ENCODE measurements at regions not wholly inside any gene's neighbourhood (a gene's known extent, or its start where the extent isn't known, plus 50 kb on each side); places are given as distances from the start of the nearest gene placed in this dataset.

DNA sequence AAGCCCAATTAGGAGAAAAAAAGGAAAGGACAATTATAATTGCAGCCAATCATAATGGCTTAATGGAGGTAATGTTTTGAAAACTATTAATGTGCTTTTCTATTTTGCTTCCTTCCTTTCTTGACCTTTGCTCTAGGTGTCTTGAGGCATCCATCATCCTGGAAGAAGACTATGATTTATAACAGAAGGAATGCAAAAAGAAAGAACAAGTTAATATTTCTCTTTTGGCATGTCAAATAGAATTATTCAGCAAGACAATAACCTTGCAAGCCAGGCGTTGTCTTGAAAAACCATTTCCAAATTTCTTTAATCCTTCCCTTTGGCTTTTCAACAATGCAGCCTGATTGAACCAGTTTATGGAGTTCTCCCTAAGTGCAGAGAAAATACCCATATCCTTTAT lies 107.7 kb upstream of the USP24 start (continued):
- no peak for TF ChIP-seq RORA (CRISPR knock-in tag; IDR thresholded peaks at IDR 0.05)
- TF ChIP-seq, protein P1, sequence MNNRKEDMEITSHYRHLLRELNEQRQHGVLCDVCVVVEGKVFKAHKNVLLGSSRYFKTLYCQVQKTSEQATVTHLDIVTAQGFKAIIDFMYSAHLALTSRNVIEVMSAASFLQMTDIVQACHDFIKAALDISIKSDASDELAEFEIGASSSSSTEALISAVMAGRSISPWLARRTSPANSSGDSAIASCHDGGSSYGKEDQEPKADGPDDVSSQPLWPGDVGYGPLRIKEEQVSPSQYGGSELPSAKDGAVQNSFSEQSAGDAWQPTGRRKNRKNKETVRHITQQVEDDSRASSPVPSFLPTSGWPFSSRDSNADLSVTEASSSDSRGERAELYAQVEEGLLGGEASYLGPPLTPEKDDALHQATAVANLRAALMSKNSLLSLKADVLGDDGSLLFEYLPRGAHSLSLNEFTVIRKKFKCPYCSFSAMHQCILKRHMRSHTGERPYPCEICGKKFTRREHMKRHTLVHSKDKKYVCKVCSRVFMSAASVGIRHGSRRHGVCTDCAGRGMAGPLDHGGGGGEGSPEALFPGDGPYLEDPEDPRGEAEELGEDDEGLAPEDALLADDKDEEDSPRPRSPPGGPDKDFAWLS (CRISPR knock-in tag; IDR thresholded peaks at IDR 0.05; ENCODE audit: borderline replicate concordance): no peak
- TF ChIP-seq ZFP62 (CRISPR knock-in tag; IDR thresholded peaks at IDR 0.05): no peak
- TF ChIP-seq, protein P2, sequence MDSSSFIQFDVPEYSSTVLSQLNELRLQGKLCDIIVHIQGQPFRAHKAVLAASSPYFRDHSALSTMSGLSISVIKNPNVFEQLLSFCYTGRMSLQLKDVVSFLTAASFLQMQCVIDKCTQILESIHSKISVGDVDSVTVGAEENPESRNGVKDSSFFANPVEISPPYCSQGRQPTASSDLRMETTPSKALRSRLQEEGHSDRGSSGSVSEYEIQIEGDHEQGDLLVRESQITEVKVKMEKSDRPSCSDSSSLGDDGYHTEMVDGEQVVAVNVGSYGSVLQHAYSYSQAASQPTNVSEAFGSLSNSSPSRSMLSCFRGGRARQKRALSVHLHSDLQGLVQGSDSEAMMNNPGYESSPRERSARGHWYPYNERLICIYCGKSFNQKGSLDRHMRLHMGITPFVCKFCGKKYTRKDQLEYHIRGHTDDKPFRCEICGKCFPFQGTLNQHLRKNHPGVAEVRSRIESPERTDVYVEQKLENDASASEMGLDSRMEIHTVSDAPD (CRISPR knock-in tag; IDR thresholded peaks at IDR 0.05): no peak
- no peak for TF ChIP-seq FOXJ3 (CRISPR knock-in tag; IDR thresholded peaks at IDR 0.05; ENCODE audit: borderline replicate concordance)

DNA sequence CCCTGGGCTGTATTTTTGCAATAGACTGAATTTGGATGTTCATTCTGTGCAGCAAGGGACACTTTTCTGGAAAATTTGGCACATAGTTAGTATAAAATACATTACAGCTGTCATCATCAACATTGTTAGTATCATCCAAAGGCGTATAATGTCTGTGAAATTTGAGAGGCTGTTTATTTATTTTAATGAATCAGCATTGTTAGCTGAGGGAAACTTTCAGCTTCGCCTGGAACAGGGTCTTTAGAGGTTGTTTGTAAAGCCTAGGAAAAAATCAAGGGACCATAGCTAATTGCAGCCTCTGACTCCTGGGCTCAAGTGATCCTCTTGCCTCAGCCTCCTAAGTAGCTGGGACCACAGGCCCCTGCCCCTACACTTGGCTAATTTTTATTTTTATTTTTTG lies 106.8 kb upstream of the USP24 start:
- Histone ChIP-seq H3K27me3 (ENCODE audit: control insufficient read depth in 1 of 2, insufficient read depth in 2 of 2, low read length in 2 of 2) (no peaks in the 10 kb centered on the region; a peak in 1 of 5 replicates), H3K9me3 (ENCODE audit: low read length) (no peaks in the 10 kb centered on the region), H4K20me1 (ENCODE audit: insufficient read depth, low read length) (no peaks in the 10 kb centered on the region), H3K4me2 (ENCODE audit: low read depth, low read length) (no peak overlapping the region), H3K79me2 (ENCODE audit: insufficient read depth, low read length) (no peaks in the 10 kb centered on the region), H3K36me3 (replicated peaks in 1 of 2; ENCODE audit: control insufficient read depth in 1 of 2, insufficient read depth in 2 of 2, low read length in 2 of 2) (no peaks in the 10 kb centered on the region), H3K4me1 (ENCODE audit: insufficient read depth, low read length) (peaks cover 14% of the 10 kb centered on the region), H3K4me3 (replicated peaks in 1 of 3; ENCODE audit: insufficient read depth in 1 of 3, low read depth in 2 of 3, low read length in 3 of 3) (no peak overlapping the region), H3K9ac (ENCODE audit: insufficient read depth, low read depth, low read length) (no peak overlapping the region), H3K27ac (ENCODE audit: extremely low read length, insufficient read depth, low read length) (no peak overlapping the region), H2AFZ (ENCODE audit: low read length) (no peak overlapping the region)
- ChIA-PET POLR2A (no interaction called here), CTCF (ENCODE audit: low intra/inter-chr PET ratio, low total read pairs) (no interaction called here)
- TF ChIP-seq MAFF (IDR thresholded peaks at IDR 0.05; ENCODE audit: low read depth, low read length): 0 out of 2 replicates have a peak, but pooled peaks have one; percentile 13
- 0 out of 4 replicates have a peak, but pooled peaks of 1 of the 2 experiments have one; percentile 19 for TF ChIP-seq MAFK (conservative IDR thresholded peaks at IDR 0.05 in 1 of 2, IDR thresholded peaks at IDR 0.05 in 1 of 2; ENCODE audit: low read length in 2 of 2)
- TF ChIP-seq ETV6 (CRISPR knock-in tag; conservative IDR thresholded peaks at IDR 0.05): no peak
- WGBS (ENCODE audit: low lambda C conversion rate): 3% methylated on average over 2 of the region's 2 CpGs
- no peak for DNase-seq (ENCODE audit: low spot score)
- ATAC-seq: no peak
- in situ Hi-C loops (cut with HindIII; ENCODE audit: extremely low pct_ligation_motif_present, low pct_unique_long_range_greater_than_20kb) (no loop called here), intact Hi-C loops (cut with micrococcal nuclease; ENCODE audit: unreplicated experiment) (no loop called here)
- BruUV-seq (replicated peaks): no TSS peak
- no peak for FAIRE-seq
